Fibroblast of mammary gland (primary cell): ENCODE measurements at regions not wholly inside any gene's neighbourhood (a gene's known extent, or its start where the extent isn't known, plus 50 kb on each side); places are given as distances from the start of the nearest gene placed in this dataset.

Source experiments
- DNase-seq: peaks from one replicate; pipeline ENCODE4 v3.0.0-alpha.2; 2010; ENCODE audit warnings: low read depth
- H3K4me3 ChIP-seq: 2 replicates; pipeline ENCODE4 v1.5.1; 2011; ENCODE audit warnings: low read depth, mild to moderate bottlenecking, low read length, moderate library complexity; ENCODE audit not compliant: control insufficient read depth
- CTCF ChIP-seq: conservative IDR thresholded peaks from 2 replicates; pipeline ENCODE4 v1.5.1; 2011; ENCODE audit warnings: low read depth, low read length, inconsistent platforms; ENCODE audit not compliant: control insufficient read depth, insufficient read depth

- peak; percentile 88 for DNase-seq
- peak overlapping the region; percentile 29 for H3K4me3 ChIP-seq
- no peak for TF ChIP-seq CTCF
Measured at GRCh38 chr12:105562199-105562971, 231.9 kb downstream of the C12orf75 start.

DNA sequence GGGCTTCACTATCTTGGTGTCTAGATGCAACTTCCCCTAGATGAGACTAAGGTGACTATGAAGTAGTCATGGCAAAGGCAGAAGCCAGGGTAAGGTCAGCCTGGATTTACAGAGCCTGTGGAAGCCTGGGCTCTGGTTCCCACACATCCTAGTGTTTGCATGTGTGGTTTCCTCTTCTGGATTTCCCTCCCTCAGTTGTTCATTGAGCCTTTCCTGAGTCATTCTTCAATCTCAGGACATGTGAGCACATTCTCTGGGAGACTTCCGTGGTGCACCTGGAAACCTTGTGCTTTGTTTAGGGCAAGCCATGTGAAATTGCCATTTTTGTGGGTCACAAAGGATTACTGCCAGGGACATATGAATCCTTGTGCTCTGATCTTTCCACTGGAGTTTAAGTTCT is 236.6 kb downstream of the C12orf75 start:
- DNase-seq, result peak; percentile 3
- no peak for TF ChIP-seq CTCF

GRCh38 chr12:105569886-105570285 is 239.4 kb downstream of the C12orf75 start:
- no peak for TF ChIP-seq CTCF
- no peak overlapping the region for H3K4me3 ChIP-seq
- no peak for DNase-seq

More for the DNA sequence above, 236.6 kb downstream of the C12orf75 start:
- no peak overlapping the region for H3K4me3 ChIP-seq

DNA sequence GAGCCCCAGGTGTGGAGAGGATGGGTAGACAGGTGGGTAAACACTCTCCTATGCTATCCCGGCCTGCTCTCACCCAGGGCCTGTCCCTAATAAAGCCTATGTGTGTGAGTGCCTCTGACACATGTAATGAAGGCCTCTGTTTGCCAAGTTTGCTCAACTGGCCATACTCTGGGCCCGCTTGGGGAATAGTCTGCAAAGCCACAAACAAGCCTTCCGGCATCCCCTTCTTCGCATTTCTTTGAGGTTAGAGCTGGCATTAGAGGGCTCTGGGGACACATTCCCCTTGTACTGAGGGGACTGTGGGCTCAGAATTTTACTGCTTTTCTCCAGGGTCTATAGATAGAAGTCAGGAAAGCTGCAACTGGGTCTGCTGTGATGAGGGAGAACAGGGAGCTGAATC is 240.5 kb downstream of the C12orf75 start:
- TF ChIP-seq CTCF, result no peak
- no peak for DNase-seq
- no peak overlapping the region for H3K4me3 ChIP-seq

DNA sequence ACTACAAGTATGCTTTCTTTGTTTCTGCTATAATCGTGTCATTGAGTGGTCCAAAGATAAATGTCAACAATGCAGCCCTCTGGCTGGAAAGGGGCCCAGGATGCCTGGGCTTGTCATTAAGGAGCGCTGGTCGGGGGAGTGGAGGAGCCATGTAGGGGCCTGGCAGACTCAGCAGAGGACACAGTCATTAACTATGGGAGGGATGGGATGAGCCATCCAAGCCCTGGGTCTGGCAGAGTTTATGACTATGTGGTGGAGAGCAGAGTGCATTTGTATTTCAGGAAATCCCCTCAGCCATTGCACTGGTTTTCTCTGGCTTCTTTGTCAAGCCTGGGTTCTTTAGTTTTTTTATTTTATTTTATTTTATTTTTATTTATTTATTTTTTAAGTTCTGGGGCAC is 243.1 kb downstream of the C12orf75 start:
- DNase-seq, result no peak
- H3K4me3 ChIP-seq, result no peak overlapping the region
- TF ChIP-seq CTCF, result no peak

- DNase-seq, result no peak
- TF ChIP-seq CTCF, result no peak
Measured at GRCh38 chr12:105574056-105574715, 243.7 kb downstream of the C12orf75 start.

More at GRCh38 chr12:105574056-105574715, 243.7 kb downstream of the C12orf75 start:
- H3K4me3 ChIP-seq, result no peak overlapping the region
